Activated T-helper 1 cell treated with anti-CD3 and anti-CD28 coated beads, Interleukin-12 subunit alpha, Interleukin-12 subunit beta, Interleukin-2, Interleukin-4 antibody, amounts not matched to agents 30 ng/mL and 10 ng/mL and 1 ng/mL, durations not matched to agents 14 hours and 24 hours and 36 hours (primary cell): ENCODE measurements at regions not wholly inside any gene's neighbourhood (a gene's known extent, or its start where the extent isn't known, plus 50 kb on each side); places are given as distances from the start of the nearest gene placed in this dataset.
"Not testable (repeated sequence)": the region's sequence is repeated elsewhere in the genome, so short reads cannot be mapped to it uniquely, and the experiment has no call there.

Source experiments
- DNase-seq: peaks from one replicate; pipeline ENCODE4 v3.0.0; 2021; ENCODE audit warnings: low spot score
- H3K27ac Mint-ChIP-seq: one replicate; pipeline ENCODE4 v1.8.0; 2021; ENCODE audit warnings: mild to moderate bottlenecking, mixed read lengths
- H3K27me3 Mint-ChIP-seq: one replicate; pipeline ENCODE4 v1.8.0; 2022; ENCODE audit warnings: mild to moderate bottlenecking, moderate library complexity, mixed read lengths; ENCODE audit not compliant: insufficient read depth
- H3K36me3 Mint-ChIP-seq: one replicate; pipeline ENCODE4 v1.8.0; 2021; ENCODE audit warnings: low read depth, mixed read lengths
- H3K4me1 Mint-ChIP-seq: one replicate; pipeline ENCODE4 v1.8.0; 2021; ENCODE audit warnings: low read depth, mixed read lengths
- H3K4me3 Mint-ChIP-seq: one replicate; pipeline ENCODE4 v1.8.0; 2021; ENCODE audit warnings: mild to moderate bottlenecking, moderate library complexity, mixed read lengths
- H3K9me3 Mint-ChIP-seq: one replicate; pipeline ENCODE4 v1.8.0; 2021; ENCODE audit warnings: mixed read lengths
- intact Hi-C: fragments of 100-400 bp; cut with micrococcal nuclease; formaldehyde crosslinking; loops from one replicate; pipeline ENCODE4 v1.15.1; 2024

DNA sequence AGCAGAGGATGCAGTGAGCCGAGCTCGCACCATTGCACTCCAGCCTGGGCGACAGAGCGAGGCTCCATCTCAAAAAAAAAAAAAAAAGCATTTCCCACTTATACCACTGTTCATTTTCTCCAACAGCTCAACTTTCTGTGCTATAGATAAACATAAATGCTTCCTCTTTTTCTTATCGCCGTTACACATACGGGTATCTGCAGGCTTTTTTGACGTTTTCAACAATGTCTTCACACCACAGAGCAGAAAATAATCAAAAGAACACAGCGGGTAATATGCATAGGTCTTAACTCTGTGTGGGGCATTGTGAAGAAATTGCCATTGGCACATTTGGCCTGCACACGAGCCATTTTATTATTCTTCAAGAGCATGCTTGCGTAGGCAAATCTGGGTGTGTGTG lies 86.4 kb downstream of the CAPZA3 start:
- no peaks in the 10 kb centered on the region for H3K27me3 Mint-ChIP-seq
- peaks cover 4% of the 10 kb centered on the region for H3K9me3 Mint-ChIP-seq
- no peaks in the 10 kb centered on the region for H3K36me3 Mint-ChIP-seq
- intact Hi-C loops = no loop called here
- H3K4me1 Mint-ChIP-seq = no peaks in the 10 kb centered on the region
- no peak overlapping the region for H3K27ac Mint-ChIP-seq
- DNase-seq = no peak
- no peak overlapping the region for H3K4me3 Mint-ChIP-seq

DNA sequence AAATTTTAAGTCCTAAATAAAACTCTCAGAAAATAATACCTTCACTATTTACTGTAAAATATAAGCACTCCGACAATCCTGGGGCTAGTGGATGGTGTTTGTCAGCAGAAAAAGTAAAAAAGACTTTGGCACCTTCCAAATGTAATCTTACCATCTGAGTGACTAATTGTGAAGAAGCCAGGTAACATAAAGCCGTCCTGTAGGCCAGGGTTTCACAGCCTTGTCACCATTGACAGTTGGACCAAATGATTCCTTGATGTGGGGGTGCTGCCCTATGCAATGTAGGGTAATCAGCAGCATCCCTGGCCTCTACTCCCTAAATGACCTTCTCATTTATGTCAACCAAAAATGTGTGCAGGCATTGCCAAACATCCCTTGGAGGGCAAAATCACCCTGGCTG lies 87.2 kb downstream of the CAPZA3 start:
- H3K27ac Mint-ChIP-seq = no peak overlapping the region

GRCh38 chr12:18827913-18828312 lies 90.0 kb downstream of the CAPZA3 start:
- Mint-ChIP-seq H3K27ac (no peak overlapping the region), H3K36me3 (no peaks in the 10 kb centered on the region), H3K4me1 (no peaks in the 10 kb centered on the region), H3K4me3 (no peak overlapping the region), H3K27me3 (no peaks in the 10 kb centered on the region), H3K9me3 (peaks cover 5% of the 10 kb centered on the region)
- no peak for DNase-seq
- intact Hi-C loops = no loop called here

More for the DNA sequence above, 87.2 kb downstream of the CAPZA3 start:
- intact Hi-C loops = no loop called here
- Mint-ChIP-seq H3K4me1 (no peaks in the 10 kb centered on the region), H3K4me3 (no peak overlapping the region), H3K9me3 (peaks cover 5% of the 10 kb centered on the region), H3K36me3 (no peaks in the 10 kb centered on the region), H3K27me3 (no peaks in the 10 kb centered on the region)
- DNase-seq = no peak

DNA sequence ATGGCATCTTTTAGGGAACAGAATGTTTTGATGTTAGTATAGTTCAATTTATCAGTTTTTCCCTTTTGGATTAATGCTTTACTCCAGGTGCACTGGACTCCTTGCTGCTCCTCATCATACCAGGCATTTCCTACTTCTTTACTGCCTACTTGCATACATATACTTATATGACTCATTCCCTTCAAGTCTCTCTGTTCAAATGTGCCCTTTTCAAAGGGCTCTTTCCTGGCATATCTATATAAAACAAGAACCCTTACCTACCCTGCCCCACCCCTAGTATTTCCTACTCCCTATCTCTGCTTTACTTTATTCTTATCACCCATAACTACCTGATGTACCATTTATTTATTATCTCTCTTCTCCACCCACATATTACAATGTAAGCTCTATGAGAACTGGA lies 90.6 kb downstream of the CAPZA3 start:
- intact Hi-C loops = no loop called here
- H3K27me3 Mint-ChIP-seq = no peaks in the 10 kb centered on the region

GRCh38 chr12:18828987-18829386 lies 91.1 kb downstream of the CAPZA3 start:
- no peak for DNase-seq
- Mint-ChIP-seq H3K27me3 (no peaks in the 10 kb centered on the region), H3K36me3 (no peaks in the 10 kb centered on the region), H3K4me1 (no peaks in the 10 kb centered on the region), H3K4me3 (no peak overlapping the region), H3K27ac (no peak overlapping the region), H3K9me3 (peaks cover 5% of the 10 kb centered on the region)
- intact Hi-C loops = no loop called here

More for the DNA sequence above, 90.6 kb downstream of the CAPZA3 start:
- Mint-ChIP-seq H3K9me3 (peaks cover 5% of the 10 kb centered on the region), H3K36me3 (no peaks in the 10 kb centered on the region), H3K4me1 (no peaks in the 10 kb centered on the region), H3K27ac (no peak overlapping the region), H3K4me3 (no peak overlapping the region)
- DNase-seq = no peak

DNA sequence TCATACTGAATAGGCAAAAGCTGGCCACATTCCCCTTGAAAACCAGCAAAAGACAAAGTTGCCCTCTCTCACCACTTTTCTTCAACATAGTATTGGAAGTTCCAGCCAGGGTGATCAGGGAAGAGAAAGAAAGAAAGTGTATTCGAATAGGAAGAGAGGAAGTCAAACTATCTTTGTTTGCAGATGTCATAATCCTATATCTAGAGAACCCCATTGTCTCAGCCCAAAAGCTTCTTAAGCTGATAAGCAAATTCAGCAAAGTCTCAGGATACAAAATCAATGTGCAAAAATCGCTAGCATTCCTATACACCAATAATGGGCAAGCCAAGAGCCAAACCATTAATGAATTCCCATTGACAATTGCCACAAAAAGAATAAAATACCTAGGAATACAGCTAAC lies 95.0 kb downstream of the CAPZA3 start:
- H3K27ac Mint-ChIP-seq, DNase-seq, H3K36me3 Mint-ChIP-seq, H3K27me3 Mint-ChIP-seq, intact Hi-C loops, H3K4me3 Mint-ChIP-seq, H3K9me3 Mint-ChIP-seq, H3K4me1 Mint-ChIP-seq: not testable (repeated sequence)

- no peaks in the 10 kb centered on the region for H3K9me3 Mint-ChIP-seq
- intact Hi-C loops = no loop called here
- H3K27me3 Mint-ChIP-seq = no peaks in the 10 kb centered on the region
- DNase-seq = no peak
- H3K36me3 Mint-ChIP-seq = no peaks in the 10 kb centered on the region
- H3K4me1 Mint-ChIP-seq = no peaks in the 10 kb centered on the region
- H3K27ac Mint-ChIP-seq = no peak overlapping the region
- no peak overlapping the region for H3K4me3 Mint-ChIP-seq
These were observed 99.1 kb downstream of the CAPZA3 start for GRCh38 chr12:18837025-18837424.

DNA sequence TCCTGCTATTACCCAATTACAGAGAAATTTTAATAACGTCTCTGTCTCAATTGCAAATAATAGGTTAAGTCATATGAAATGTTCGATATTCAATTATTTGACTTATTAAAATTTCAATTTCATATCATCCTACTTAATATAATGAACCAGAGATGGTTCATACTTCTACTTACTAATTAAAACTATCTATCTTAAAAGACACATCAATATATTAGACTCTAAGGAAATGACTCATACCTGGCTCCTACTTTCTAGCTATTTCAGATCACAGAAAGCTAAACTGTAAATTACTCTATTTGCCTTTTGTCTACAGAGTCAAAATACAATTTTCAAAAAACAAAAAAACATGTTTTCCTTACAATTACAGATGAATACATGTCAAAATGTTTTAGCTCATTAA lies 99.6 kb downstream of the CAPZA3 start:
- Mint-ChIP-seq H3K36me3 (no peaks in the 10 kb centered on the region), H3K9me3 (no peaks in the 10 kb centered on the region), H3K4me3 (no peak overlapping the region), H3K27me3 (no peaks in the 10 kb centered on the region), H3K27ac (no peak overlapping the region), H3K4me1 (no peaks in the 10 kb centered on the region)
- DNase-seq = no peak
- intact Hi-C loops = no loop called here

DNA sequence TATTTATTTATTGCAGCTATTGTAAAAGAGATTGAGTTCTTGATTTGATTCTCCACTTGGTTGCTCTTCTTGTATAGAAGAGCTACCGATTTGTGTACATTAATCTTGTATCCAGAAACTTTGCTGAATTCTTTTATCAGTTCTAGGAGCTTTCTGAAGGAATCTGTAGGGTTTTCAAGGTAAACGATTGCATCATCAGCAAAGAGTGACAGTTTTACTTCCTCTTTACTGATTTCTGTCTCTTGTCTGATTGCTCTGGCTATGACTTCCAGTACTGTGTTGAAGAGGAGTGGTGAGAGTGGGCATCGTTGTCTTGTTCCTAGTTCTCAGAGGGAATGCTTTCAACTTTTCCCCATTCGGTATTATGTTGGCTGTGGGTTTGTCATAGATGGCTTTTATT lies 103.1 kb downstream of the CAPZA3 start:
- H3K27ac Mint-ChIP-seq, intact Hi-C loops, H3K4me1 Mint-ChIP-seq, H3K9me3 Mint-ChIP-seq, DNase-seq, H3K4me3 Mint-ChIP-seq, H3K36me3 Mint-ChIP-seq, H3K27me3 Mint-ChIP-seq: not testable (repeated sequence)

DNA sequence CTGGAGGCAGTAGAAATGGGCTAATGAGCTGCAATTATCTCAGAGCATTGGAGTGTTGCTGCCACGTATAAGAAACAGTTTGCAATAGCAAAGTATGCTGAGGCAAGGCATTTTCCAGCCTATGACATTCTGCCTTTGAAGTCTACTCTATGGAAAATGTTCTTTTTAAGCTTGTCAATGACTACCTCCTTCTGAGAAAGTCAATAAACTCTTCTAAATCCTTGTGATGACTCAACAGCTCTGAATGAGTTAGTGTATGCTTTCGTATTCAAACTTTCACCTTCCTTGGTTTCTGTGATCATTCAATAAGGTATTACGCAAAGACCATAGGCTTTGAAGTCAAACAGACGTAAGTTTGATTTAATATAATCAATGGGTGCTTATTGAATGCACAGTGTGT lies 111.2 kb downstream of the CAPZA3 start:
- intact Hi-C loops = no loop called here
- H3K4me3 Mint-ChIP-seq = no peak overlapping the region
- H3K27ac Mint-ChIP-seq = no peak overlapping the region
- no peaks in the 10 kb centered on the region for H3K4me1 Mint-ChIP-seq
- H3K27me3 Mint-ChIP-seq = no peaks in the 10 kb centered on the region
- DNase-seq = no peak
- no peaks in the 10 kb centered on the region for H3K36me3 Mint-ChIP-seq
- no peaks in the 10 kb centered on the region for H3K9me3 Mint-ChIP-seq

- Mint-ChIP-seq H3K4me1 (no peaks in the 10 kb centered on the region), H3K4me3 (no peak overlapping the region), H3K9me3 (no peaks in the 10 kb centered on the region), H3K27ac (no peak overlapping the region), H3K27me3 (no peaks in the 10 kb centered on the region), H3K36me3 (no peaks in the 10 kb centered on the region)
- DNase-seq = no peak
- intact Hi-C loops = no loop called here
These were observed 111.8 kb downstream of the CAPZA3 start for GRCh38 chr12:18849761-18850160.

- Mint-ChIP-seq H3K9me3 (no peaks in the 10 kb centered on the region), H3K27ac (no peak overlapping the region), H3K4me1 (no peaks in the 10 kb centered on the region), H3K36me3 (no peaks in the 10 kb centered on the region), H3K27me3 (no peaks in the 10 kb centered on the region), H3K4me3 (no peak overlapping the region)
- no peak for DNase-seq
- intact Hi-C loops = no loop called here
These were observed 112.8 kb downstream of the CAPZA3 start for GRCh38 chr12:18850752-18851151.

GRCh38 chr12:18851271-18851670 lies 113.4 kb downstream of the CAPZA3 start:
- intact Hi-C loops = no loop called here
- H3K4me1 Mint-ChIP-seq = no peaks in the 10 kb centered on the region
- H3K9me3 Mint-ChIP-seq = no peaks in the 10 kb centered on the region
- H3K27ac Mint-ChIP-seq = no peak overlapping the region
- no peak overlapping the region for H3K4me3 Mint-ChIP-seq
- H3K36me3 Mint-ChIP-seq = no peaks in the 10 kb centered on the region
- no peaks in the 10 kb centered on the region for H3K27me3 Mint-ChIP-seq
- no peak for DNase-seq

DNA sequence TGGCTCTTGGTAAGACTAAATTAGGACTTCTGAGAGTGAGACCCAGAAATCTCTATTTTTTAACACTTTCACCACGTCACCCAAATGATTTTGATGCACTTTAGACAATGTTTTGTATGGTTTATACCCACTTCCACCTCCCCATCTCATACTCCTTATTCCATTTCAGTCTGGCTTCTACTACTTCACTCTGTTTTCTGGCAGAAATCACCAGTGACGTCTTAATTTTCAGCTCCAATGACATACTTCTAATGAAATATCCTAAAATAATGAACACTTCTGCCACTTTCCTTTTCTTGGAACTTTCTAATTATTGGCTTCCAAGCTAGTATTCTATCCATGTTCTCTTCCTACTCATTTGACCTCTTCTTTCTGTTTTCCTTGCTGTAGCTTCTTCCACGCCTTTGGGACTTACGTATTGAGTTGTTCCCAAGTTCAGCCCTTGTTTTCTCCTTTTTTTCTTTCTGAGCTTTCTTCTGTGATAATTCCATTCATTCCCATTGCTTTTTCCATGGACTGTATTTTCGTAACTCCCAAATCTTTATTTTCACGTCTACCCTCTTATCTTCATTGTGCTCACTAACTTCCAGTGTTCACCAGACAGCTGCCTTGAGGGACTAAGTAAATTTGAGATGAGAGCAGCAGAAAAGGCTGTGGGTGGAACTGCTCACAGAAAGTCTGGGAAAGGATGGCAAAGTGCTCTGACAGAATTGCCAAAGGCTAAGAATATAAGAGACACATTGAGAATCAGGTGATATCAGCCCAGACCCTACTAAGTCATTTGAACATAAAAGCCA lies 115.8 kb downstream of the CAPZA3 start:
- Mint-ChIP-seq H3K27ac (no peak overlapping the region), H3K4me1 (no peaks in the 10 kb centered on the region), H3K9me3 (no peaks in the 10 kb centered on the region), H3K4me3 (no peak overlapping the region), H3K36me3 (no peaks in the 10 kb centered on the region), H3K27me3 (no peaks in the 10 kb centered on the region)
- DNase-seq = no peak
- intact Hi-C loops = no loop called here
